ENCODE measurements at regions not wholly inside any gene's neighbourhood (a gene's known extent, or its start where the extent isn't known, plus 50 kb on each side); places are given as distances from the start of the nearest gene placed in this dataset.

DNA sequence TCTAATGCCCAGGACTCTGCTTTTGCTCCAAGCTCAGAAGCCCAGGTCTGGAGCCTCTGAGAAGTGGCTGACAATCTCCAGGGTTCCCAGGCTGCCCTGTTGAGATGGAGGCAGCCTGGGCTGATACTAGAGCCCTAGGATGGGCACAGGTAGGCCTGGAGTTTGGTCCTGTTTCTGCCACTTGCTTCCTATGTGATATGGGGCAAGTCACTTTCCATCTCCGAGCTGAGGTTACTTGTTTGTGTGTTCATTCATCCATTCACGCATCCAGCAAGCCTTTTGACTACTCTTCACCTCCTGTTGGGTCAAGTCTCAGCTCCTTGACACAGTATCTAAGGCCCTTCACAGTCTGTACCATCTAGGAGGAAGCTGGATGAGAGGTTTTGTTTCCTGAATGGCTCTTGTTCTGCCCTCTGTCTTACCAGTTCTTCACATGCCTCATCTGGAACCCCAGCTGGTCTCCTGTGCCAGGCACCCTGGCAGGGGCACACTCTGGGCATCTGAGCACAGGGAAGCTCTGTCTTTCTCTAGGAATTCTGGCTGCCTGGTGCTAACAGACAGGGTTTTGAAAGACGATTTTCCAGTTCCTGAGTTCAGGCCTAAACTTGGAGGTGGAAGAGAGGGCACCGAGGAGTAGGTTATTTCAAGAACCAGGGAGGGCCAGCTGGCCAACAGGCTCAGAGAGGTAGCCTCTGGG lies 53.2 kb upstream of the AMPD3 start:
- TF ChIP-seq POLR2AphosphoS5 (IDR thresholded peaks at IDR 0.05; ENCODE audit: low read depth, low read length) (no peak), TAF1 (IDR thresholded peaks at IDR 0.05; ENCODE audit: borderline replicate concordance, insufficient read depth, low read length) (no peak), FOXP2 (optimal IDR thresholded peaks at IDR 0.05; ENCODE audit: borderline replicate concordance, extremely low read depth, extremely low read length, insufficient read depth) (no peak), SIN3A (IDR thresholded peaks at IDR 0.05; ENCODE audit: borderline replicate concordance, insufficient read depth, low read length) (no peak), REST (IDR thresholded peaks at IDR 0.05; ENCODE audit: insufficient read depth in 1 of 2, low read depth in 2 of 2, low read length in 2 of 2) (no peak)

Data from PFSK-1 (cell line).